ENCODE measurements at regions not wholly inside any gene's neighbourhood (a gene's known extent, or its start where the extent isn't known, plus 50 kb on each side); places are given as distances from the start of the nearest gene placed in this dataset.

- TF ChIP-seq CTCF (IDR thresholded peaks at IDR 0.05) (no peak), EZH2 (IDR thresholded peaks at IDR 0.05) (no peak), EZH2phosphoT487 (IDR thresholded peaks at IDR 0.05) (no peak)
These were observed 325.4 kb downstream of the TEX29 start for GRCh38 chr13:111645598-111646455.
